Inflammatory macrophage treated with lipopolysaccharide for 4 hours (primary cell): ENCODE measurements at regions not wholly inside any gene's neighbourhood (a gene's known extent, or its start where the extent isn't known, plus 50 kb on each side); places are given as distances from the start of the nearest gene placed in this dataset.
"Not testable (repeated sequence)": the region's sequence is repeated elsewhere in the genome, so short reads cannot be mapped to it uniquely, and the experiment has no call there.

Source experiments
- DNase-seq: peaks from one replicate; pipeline ENCODE4 v3.0.0-alpha.2; 2020

DNA sequence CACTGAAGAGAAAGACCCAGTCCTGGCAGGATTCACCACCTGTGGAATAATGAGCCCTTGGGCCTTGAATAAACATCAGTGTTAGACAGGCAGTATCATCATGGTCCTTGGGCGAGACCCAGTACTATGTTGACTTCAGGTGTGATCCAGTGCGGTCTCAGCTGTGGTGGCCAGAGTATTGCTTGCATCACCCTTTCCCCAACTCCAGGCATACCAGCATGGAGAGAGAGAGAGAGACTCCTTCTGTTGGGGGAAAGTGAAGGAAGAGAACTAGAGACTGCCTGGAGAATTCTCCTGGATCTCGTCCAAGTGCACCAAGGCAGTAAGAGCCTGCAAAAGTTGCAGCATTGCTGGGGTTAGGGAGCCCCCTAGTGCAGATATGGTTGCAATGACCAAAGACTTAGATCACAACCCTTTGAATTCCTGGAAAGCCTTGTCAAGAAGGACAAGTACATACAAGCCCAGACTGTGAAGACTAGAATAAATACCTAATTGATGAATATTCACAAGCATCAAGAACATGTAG, 61.1 kb upstream of the VAMP7 start:
- DNase-seq = peak; percentile 52

DNA sequence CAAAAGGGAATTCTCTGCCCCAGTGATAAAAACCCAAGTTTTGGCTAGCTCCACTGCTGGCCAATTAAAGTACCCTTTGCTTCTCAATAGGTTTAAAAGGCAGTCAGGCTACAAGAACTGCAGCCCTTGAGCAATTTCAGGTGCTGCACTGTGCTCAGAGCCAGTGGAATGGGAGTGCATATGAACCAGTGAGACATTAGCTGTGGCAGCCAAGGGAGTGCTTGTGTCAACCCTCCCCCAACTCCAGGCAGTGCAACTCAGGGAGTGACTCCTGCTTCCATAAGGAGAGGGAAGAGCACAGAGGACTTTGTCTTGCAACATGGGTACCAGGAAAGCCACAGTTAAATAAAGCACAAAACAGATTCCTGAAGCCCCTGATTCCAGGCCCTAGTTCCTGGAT, 61.6 kb upstream of the VAMP7 start:
- no peak for DNase-seq

DNA sequence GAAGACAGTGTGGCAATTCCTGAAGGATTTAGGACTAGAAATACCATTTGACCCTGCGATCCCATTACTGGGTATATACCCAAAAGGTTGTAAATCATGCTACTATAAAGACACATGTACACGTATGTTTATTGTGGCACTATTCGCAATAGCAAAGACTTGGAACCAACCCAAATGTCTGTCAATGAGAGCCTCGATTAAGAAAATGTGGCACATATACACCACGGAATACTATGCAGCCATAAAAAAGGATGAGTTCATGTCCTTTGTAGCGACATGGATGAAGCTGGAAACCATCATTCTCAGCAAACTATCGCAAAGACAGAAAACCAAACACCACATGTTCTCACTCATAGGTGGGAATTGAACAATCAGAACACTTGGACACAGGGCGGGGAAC, 66.8 kb upstream of the VAMP7 start:
- not testable (repeated sequence) for DNase-seq

DNA sequence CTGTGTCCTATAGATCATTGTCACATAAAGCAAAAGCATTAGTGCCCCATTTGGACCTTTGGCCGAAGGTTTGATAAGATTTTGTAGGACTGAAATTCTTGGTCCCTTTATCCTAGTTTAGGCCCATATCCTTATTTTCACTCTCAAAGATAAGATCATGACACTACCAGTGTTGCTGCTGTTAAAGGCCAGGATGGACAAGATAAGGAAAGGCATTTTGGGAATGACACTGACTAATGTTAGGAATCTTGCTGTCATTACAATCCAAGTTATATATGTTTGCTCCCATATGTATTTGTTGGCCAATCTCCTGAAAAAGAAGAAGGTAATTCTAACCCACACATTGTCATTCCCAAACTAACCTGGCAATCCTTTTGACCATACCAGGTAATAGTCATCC, 101.3 kb upstream of the VAMP7 start:
- DNase-seq = no peak

DNA sequence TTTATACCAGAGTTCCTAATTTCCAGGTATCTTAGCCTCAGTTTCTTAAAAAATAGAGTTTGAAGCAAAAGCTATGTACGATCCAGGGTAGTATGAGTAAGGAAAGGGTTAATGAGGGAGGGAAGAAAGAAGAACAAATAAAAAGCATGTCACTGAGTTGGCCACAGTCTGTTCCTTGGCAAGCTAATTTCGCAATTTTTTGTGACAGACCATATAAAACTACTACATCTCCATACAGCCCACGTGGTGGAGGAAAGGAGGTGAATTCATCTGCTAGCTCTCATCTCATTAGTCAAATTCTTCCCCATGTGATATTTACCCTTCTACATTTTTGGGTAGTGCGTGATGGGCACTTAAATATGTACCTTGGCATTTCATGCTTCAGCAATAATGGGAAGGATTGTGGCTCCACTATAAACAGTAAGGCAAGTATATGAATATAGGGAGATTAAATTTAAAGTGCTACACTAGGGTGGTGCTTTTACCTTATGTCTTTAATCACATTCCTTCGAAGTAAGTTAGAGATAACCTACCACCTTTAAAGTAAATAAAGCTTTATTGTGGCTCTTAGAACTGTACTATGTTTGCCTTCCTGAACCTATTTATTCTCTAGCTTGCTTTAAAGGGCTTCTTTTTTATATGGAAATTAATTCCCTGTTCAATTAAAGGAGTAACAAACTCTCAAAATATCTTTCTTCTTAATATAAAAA, 102.1 kb upstream of the VAMP7 start:
- DNase-seq = no peak

DNA sequence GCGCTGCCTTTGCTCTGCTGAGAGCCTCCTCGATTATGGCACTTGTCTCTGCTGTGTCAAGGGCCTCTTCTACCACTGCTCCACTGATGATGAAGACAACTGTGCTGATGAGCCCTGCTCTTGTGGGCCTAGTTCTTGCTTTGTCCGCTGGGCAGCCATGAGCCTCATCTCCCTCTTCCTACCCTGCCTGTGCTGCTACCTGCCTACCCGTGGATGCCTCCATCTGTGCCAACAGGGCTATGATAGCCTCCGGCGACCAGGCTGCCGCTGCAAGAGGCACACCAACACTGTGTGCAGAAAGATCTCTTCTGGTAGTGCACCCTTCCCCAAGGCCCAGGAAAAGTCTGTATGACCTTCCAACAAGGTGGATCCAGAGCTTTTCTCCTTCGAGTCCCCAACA, 106.8 kb upstream of the VAMP7 start:
- DNase-seq = no peak

DNA sequence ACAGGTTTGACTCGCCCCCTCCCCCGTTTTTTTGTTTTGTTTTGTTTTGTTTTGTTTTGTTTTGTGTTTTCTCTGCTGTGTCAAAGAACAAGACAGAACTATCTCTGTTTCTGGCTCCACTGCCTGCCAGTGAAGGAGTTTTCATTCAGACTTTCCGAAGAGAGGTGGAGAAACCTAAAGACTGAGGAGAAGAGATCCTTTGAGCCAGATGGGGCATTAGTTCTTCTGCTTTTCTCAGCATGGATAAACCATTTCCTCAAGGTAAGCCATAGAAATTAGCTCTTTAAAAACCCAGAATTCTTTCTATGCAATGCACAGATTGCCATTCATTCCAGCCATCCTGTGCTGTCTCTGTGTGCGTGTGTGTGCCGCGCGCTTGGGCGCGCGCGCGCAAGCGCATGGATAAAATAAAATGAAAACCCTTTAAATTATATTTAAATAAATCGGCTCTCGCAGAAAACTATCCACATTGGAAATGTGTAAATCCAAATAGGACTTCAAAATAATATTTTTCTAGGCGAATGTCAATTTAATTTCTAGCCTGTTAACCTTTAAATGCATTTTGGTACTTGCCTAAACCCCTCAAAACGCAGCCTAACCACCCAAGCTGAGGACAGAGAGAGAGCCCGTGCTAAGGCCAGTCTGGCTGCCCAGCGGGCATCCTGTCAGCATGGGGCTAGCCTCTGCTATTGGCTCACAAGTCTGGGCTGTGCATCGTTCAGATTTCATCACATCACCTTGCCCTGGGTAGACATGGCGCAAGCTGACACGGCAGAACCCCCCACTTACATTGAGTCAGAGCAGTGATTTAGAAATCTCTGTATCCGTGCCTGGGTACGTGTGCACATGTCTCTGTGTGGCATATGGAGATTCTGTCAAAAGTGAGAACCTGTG, 113.0 kb upstream of the VAMP7 start:
- no peak for DNase-seq

DNA sequence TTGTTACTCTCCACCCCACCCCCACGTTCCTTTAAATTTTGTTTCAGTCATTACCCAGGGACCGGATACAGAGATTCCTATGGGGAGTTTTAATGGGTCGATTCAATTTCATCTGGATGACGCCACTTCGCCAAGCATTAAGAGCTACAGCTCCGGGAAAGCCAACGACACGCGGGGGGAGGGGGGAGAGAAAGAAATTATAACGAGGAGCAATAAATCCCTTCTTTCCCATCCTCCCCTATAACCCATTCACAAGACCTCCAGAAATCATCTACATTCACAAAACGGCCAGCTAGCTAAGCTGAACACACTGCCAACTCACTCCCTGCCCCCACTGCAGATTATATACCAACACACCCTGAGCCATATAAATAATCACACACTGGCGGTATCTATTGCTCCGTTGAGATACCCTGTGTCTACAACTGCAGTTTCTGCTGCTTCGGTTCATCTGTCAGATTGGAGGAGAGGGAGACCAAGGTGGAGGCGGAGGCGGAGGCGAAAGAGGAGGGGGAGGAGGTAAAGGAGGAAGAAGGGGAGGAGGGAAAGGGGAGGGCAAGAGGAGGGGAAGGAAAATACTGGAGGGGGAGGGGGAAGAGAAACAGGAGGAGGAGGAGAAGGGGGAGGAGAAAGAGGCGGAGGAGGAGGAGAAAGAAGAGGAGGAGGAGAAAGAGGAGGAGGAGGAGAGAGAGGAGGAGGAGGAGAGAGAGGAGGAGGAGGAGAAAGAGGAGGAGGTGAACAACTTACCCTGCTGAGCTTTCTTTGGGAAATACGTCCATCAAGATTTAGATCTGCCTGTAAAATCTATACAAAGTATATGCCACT, 113.9 kb upstream of the VAMP7 start:
- DNase-seq = peak; percentile 7

DNA sequence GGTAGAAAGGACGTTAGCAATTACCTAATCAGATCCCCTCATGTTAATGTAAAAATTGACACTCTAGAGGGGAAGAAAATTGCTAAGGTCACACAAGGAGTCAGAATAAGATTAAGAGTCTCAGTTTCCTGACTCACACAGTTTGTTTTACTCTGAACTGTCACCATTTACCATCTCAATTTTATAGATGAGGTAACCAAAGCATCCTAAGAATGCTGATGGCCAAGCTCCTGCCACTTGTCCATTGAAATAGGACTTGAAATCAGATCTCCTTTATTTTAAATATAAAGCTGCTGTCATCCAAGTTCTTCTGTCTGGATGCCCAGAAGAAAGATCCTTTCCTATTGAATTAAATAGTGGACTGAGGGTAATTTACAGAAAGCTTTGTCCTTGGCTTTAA, 114.8 kb upstream of the VAMP7 start:
- no peak for DNase-seq

DNA sequence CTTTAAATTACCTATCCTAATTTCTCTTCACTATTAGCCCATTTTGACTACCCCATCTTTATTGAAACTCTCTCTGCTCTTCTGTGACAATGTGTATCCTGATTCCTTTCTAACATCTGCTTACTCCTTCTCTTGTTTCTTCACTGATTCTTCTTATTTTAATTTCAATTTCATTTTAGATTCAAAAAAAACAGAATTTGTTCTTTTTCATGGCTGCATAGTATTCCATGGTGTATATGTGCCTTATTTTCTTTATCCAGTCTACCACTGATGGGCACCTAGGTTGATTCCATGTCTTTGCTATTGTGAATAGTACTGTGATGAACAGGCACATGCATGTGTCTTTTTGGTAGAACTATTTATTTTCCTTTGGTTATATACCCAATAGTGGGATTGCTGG, 120.0 kb upstream of the VAMP7 start:
- no peak for DNase-seq

DNA sequence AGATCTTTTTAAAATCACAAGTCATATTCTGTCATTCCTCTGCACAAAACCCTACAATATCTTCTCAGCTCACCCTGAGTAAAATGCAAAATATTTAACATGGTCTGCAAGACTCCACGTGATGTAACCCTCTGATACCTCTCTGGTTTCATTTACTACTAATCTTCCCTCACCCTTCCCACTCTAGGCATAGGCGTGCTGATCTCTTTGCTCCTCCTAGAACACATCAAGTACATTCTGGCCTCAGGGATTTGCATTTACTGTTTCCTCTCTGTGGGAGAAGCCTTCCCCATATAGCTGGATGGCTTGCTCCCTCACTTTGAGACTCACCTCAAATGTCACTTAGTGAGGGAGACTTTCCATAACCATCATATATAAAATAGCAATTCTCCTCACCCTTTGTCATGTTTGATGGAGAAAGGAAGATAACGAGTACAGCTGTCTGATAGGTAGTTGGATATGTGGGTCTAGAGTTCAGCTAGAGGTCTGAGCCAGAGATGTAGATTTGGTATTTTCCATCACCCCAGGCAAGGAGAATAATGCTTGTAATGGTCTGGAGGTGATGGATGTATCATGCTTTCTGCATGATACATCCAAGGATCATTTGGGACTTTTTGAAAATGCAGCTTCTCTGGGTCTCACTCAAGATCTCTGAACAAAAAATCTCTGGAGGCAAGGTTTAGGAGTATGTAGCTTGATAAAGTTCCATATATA, 123.9 kb upstream of the VAMP7 start:
- no peak for DNase-seq

DNA sequence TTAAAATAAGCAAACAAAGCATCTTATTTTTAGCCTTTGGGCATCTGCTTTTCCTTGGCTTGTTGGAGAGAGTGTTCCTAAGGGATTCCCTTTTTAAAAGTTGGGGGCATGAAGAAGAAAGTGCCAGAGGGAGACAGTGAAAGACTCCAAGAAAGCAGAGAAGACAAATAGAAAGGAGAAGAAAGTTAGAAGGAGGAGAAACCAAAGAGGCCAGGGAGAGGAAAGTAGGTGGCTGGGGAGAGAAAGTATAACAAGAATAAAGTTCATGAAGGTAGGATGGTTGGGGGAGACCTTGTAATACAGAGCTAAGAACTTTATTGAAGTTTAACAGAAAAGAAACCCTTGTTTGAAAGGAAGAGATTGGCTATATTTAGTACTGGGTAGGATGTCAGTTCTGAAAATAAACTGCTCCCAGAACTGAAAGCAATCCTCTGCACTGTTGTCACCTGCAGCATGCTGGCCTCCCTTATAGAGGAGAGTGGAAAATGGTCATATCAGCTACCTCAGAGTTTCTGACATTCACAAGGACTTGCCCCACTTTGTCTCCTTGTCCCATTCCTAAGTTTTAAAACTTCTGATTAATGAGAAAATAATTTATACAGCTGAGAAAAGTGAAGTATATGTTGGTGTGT, 125.3 kb upstream of the VAMP7 start:
- DNase-seq = no peak

DNA sequence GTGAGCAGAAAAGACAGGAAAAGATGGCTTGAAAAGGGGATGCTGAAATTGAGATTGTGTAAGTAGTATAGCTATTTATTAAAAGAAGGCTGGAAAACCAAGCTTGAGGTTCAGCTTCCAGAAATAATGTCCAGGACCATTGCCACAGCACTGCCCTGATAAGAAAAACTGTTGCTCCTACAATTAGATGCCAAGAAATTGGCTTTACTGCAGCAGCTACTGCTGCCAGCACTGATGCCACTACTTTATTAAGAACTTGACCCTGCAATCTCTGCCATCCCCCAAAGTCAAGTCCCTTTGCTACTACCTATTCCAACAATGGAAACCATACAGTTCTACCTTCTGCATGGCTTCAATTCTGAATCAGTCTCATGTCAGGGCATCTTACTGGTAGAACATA, 130.0 kb upstream of the VAMP7 start:
- no peak for DNase-seq

DNA sequence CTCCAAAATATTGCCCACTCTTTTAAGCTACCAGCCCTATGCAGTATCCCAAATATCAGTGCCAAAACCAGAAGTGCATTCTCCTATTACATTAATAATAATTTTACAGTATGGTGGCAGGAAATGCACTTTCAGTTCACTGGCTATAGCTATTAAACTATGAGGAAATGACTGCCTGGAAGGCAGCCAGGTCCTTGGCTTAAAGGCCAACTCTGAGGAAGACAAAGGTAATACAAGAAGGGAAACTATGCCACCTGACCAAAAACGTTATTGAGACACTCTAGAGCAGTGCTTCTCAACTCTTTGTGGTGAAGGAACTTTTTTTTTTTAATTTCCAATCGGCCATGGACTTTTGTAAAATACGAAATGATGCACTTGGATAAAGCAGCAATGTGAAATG, 133.6 kb upstream of the VAMP7 start:
- no peak for DNase-seq

DNA sequence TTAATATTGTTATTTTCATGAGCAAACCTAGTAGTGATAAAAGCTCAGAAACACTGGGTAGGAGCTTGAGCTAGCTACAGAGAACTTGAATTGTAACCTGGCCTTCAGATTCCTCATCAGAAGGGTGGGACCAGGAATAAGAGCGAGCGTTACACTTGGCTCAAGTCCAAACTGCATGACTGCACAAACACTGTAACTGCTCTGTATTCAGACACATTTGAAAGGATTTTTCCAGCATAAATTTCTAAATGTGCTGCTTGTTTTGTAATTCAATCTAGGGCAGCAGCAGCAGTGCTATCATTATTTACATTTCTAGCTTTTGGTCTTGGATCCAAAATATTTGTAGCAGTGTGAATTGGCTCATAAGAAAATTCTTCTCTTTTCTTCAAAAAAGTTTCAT, 133.0 kb upstream of the TMLHE start:
- no peak for DNase-seq

DNA sequence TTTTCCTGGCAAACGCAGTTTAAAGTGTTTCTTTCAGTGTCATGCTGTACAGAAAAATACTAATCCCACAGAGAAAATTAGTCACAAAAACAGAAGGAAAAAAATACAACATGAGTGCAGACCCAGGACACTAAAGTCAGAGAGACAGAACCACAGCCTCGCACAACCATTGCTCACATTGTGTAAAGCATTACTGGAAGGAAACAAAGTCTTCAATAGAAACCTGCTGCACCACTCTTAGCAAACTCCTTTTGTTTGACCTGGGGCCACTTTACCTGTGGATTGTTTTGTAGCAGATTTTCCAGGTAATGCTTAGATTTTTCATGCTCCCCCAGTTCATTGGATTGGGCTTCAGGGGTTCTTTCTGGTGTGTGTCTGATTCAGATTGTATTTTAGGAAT, 131.8 kb upstream of the TMLHE start:
- DNase-seq = no peak

DNA sequence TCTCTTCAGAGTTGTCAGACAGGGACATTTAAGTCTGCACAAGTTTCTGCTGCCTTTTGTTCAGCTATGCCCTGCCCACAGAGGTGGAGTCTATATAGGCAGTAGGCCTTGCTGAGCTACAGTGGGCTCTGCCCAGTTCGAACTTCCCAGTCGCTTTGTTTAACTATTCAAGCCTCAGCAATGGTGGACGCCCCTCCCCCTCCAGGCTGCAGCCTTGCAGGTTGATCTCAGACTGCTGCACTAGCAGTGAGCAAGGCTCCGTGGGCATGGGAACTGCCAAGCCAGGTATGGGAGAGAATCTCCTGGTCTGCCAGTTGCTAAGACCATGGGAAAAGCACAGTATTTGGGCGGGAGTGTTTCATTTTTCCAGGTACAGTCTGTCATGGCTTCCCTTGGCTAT, 115.6 kb upstream of the TMLHE start:
- not testable (repeated sequence) for DNase-seq

DNA sequence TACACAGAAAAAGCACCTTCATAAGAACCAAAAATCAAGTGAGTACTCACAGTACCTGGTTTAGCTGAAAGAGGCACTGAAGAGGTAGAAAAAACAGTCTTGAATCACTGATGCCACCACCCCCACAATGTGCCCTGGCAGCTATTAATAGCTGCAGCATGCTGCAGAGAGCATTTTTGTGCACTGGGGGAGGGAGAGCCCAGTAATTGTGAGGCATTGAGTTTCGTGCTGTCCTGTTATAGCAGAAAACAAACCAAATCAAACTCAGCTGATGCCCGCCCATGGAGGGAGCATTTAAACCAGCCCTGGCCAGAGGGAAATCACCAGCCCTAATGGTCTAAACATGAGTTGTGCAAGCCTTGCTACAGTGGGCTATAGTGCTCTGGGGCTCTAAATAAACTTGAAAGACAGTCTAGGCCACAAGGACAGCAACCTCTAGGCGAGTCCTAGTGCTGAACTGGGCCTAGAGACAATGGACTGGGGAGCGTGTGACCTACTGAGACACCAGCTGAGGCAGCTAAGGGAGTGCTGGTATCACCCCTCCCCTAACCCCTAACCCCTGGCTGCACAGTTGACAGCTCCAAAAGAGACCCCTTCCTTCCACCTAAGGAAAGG, 106.3 kb upstream of the TMLHE start:
- DNase-seq = no peak

DNA sequence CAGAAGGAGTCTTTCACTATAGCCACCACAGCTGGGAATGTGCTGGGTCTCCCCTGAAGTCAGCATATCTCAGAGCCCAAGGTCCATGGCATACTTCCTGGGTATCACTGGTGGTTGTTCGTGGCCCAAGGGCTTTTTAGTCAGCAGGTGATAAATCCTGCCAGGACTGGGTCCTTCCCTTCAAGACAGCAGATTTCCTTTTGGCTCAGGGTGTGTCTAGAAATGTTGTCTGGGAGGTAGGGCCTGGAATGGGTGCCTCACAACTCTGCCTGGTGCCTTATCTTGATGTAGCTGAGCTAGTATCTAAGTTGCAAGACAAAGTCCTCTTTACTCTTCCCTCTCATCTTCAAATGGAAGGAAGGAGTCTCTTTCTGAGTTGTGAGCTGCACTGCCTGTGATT, 102.4 kb upstream of the TMLHE start:
- DNase-seq = no peak

DNA sequence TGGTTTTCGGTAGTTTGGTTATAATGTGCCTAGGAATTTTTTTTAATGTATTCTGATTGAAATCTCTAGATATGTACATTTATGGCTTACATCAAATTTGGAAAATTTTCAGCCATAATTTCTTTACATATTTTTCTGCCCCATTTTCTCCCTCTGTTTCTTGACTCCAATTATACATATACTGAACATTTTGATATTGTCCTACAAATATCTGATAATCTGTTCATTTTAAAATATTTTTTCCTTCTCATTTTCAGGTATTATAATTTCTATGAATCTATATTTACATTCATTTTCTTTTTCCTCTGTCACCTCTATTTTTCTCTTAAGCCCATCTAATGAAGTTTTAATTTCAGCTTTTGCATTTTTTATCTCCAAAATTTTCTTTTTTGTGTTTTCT, 82.7 kb upstream of the TMLHE start:
- no peak for DNase-seq

DNA sequence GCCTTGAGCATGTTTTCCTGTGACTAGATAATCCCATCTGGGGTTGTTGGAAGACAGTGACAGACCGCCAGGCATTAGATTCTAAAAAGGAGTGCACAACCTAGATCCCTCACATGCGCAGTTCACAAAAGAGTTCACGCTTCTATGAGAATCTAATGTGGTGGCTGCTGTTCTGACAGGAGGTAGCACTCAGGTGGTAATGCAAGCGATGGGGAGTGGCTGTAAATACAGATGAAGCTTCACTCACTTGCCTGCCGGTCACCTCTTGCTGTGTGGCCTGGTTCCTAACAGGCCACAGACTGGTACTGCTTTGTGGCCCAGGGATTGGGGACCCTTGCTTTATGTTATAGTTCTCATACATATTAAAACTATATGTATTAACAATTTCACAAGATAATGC, 81.9 kb upstream of the TMLHE start:
- no peak for DNase-seq

DNA sequence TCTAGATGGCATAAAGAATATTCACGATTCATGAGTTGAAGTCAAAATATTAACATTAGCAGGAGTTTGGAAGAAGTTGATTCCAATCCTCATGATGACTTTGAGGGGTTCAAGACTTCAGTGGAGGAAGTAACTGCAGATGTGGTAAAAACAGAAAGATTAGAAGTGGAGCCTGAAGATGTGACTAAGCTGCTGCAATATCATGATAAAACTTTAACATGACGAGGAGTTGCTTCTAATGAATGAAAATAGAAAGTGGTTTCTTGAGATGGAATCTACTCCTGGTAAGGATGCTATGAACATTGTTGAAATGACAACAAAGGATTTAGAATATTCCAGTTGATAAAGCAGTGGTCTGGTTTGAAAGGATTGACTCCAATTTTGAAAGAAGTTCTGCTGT, 70.1 kb upstream of the TMLHE start:
- no peak for DNase-seq
